Stimulated activated effector memory CD8-positive, alpha-beta T cell treated with anti-CD3 and anti-CD28 coated beads, Interleukin-12 subunit alpha, Interleukin-12 subunit beta, amount 100 ng/mL, for 72 hours (primary cell): ENCODE measurements at regions not wholly inside any gene's neighbourhood (a gene's known extent, or its start where the extent isn't known, plus 50 kb on each side); places are given as distances from the start of the nearest gene placed in this dataset.

Source experiments
- ATAC-seq: fragments of 150-1000 bp; cut with Tn5 transposase; 2 replicates; pipeline ENCODE4 v1.10.0; 2021
- DNase-seq, 2 donors: peaks; one replicate each; pipeline ENCODE4 v3.0.0; 2021 to 2022; ENCODE audit warnings: low spot score in 2 of 2
- H3K27ac Mint-ChIP-seq: one replicate; pipeline ENCODE4 v1.8.0; 2022; ENCODE audit warnings: mild to moderate bottlenecking, mixed read lengths
- H3K36me3 Mint-ChIP-seq: one replicate; pipeline ENCODE4 v1.8.0; 2022; ENCODE audit warnings: mild to moderate bottlenecking, mixed read lengths
- H3K4me1 Mint-ChIP-seq: one replicate; pipeline ENCODE4 v1.8.0; 2022; ENCODE audit warnings: mixed read lengths
- H3K4me3 Mint-ChIP-seq: one replicate; pipeline ENCODE4 v1.8.0; 2022; ENCODE audit warnings: mild to moderate bottlenecking, mixed read lengths
- H3K9me3 Mint-ChIP-seq: one replicate; pipeline ENCODE4 v1.8.0; 2022; ENCODE audit warnings: mixed read lengths

- no peaks in the 10 kb centered on the region for H3K36me3 Mint-ChIP-seq
- no peaks in the 10 kb centered on the region for H3K4me1 Mint-ChIP-seq
- no peak overlapping the region for H3K4me3 Mint-ChIP-seq
- ATAC-seq, result no peak
- no peak overlapping the region for H3K27ac Mint-ChIP-seq
- DNase-seq, result no peak
- no peaks in the 10 kb centered on the region for H3K9me3 Mint-ChIP-seq
Observed at GRCh38 chr11:116511684-116512083, 261.1 kb downstream of the BUD13 start.

DNA sequence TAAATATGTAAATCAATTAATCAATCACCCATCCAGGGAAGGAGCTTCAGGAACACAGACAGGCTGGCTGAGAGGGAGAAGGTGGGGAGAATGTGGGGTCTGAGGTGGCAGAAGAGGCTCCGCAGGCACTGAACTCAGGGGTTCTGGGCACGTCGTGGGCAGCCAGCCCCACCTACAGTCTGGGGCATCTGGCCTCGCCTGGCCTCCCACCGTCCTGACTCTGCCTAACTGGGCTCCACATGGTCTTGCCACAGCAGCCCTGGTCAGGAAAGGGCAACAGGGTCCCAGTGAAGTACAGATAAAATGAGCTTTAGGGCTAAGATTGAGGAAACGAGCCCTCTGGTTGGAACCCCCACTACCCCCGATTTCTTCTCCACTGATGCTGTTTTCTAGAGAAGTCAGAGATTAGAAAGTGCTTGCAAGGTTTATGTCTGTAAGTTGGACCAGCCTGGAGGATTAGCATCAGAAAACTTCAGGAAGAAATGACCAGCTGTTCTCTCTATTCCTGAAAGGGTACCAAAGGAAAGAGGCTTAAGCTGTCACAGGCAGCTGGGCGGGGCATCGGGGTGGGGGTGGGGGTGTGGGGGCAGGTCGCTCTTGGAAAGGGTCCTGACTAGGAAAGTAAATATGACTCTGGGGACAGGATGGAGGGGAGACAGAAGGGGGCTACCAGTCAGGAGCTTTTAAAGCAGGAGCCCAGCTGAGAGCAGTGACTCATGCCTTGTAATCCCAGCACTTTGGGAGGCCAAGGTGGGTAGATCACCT is 261.7 kb downstream of the BUD13 start:
- no peaks in the 10 kb centered on the region for H3K9me3 Mint-ChIP-seq
- no peak overlapping the region for H3K27ac Mint-ChIP-seq
- DNase-seq, result no peak
- H3K4me1 Mint-ChIP-seq, result no peaks in the 10 kb centered on the region
- H3K4me3 Mint-ChIP-seq, result no peak overlapping the region
- H3K36me3 Mint-ChIP-seq, result no peaks in the 10 kb centered on the region
- no peak for ATAC-seq

GRCh38 chr11:116510166-116510565 is 262.6 kb downstream of the BUD13 start:
- Mint-ChIP-seq H3K36me3 (no peaks in the 10 kb centered on the region), H3K27ac (no peak overlapping the region), H3K4me1 (no peaks in the 10 kb centered on the region), H3K4me3 (no peak overlapping the region), H3K9me3 (no peaks in the 10 kb centered on the region)
- DNase-seq, result no peak
- ATAC-seq, result no peak

DNA sequence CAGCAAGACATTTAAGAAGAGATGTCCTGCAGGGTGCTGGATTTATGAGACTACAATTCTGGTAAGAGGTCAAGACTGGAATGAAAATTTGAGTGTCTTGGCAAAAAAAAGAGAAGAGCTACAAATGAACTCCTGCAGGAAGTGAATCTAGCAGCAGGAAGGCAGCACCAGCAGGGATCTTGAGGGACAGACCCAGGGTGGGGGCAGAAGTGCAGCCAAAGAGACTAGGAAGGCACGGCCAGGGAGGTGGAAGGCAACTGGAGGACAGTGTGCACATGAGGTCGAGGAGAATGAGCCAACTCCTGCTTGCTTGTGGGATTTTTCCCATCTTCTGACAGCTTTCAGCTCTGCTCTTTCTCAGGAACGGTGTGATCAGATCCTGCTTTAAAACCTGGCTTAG is 263.2 kb downstream of the BUD13 start:
- Mint-ChIP-seq H3K36me3 (no peaks in the 10 kb centered on the region), H3K9me3 (no peaks in the 10 kb centered on the region), H3K4me1 (no peaks in the 10 kb centered on the region), H3K27ac (no peak overlapping the region), H3K4me3 (no peak overlapping the region)
- no peak for DNase-seq
- no peak for ATAC-seq

DNA sequence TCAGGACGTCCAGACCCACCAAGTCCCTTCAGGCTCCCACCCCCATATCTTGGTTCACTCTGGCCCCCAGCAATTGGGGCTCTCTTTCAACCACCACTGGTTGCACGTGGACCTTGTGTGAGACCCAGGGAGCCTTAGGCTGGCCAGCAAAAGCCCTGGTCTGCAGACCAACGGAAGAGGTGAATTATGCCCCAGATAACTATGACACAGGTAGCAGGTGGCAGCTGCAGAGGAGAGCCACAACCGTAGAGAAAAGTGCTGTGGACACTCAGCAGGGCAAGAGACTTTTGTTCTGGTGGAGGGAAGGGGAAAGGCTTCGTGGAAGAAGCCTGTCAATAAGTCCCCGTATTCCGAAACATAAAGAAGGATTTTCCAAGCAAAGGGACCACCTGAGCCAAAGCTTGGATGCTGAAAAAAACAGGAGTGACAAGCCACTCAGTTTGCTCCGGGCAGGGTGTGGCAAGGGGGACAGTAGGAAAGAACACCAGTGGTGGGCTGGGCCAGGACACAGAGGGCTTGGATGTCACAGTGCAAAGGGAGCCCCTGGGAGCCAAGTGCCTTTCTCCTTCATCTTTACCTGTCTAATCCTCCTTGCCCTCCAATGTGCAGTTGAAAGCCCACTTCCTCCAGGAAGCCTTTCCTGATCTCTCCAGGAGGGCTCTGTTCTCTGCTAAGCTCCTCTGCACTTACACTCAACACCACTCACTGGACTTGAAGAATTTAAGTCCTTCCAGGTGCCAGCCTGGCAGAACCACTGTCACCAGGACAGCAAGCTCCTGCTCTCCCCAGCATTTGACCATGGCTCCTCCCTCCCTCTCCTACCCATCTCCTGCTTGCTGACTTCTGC is 264.7 kb downstream of the BUD13 start:
- H3K4me1 Mint-ChIP-seq, result no peaks in the 10 kb centered on the region
- ATAC-seq (no peak), DNase-seq (no peak)
- no peaks in the 10 kb centered on the region for H3K9me3 Mint-ChIP-seq
- no peak overlapping the region for H3K4me3 Mint-ChIP-seq
- no peak overlapping the region for H3K27ac Mint-ChIP-seq
- no peaks in the 10 kb centered on the region for H3K36me3 Mint-ChIP-seq

DNA sequence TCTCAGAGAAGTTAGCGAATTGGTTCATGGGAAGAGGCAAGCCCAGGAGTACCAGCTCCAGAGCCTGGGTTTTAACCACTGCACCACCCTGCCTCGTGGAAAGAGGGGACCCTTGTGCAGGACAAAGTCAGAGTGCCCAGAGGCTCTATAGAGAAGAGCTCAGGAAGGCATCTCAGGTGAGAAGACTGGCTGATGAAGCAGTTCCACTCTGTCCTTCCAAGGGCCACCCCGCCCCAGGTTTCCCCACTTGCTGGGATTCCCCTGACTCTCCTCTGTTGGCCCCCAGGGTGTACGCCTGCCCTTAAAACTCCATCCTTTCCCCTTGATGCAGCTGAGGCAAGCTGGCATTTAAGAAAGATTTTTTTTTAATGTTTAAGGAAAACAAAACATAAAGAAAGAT is 265.8 kb downstream of the BUD13 start:
- ATAC-seq (no peak), DNase-seq (no peak)
- Mint-ChIP-seq H3K4me1 (no peaks in the 10 kb centered on the region), H3K27ac (no peak overlapping the region), H3K9me3 (no peaks in the 10 kb centered on the region), H3K4me3 (no peak overlapping the region), H3K36me3 (no peaks in the 10 kb centered on the region)

GRCh38 chr11:116506263-116506825 is 266.4 kb downstream of the BUD13 start:
- Mint-ChIP-seq H3K36me3 (no peaks in the 10 kb centered on the region), H3K4me3 (no peak overlapping the region), H3K27ac (no peak overlapping the region), H3K4me1 (no peaks in the 10 kb centered on the region), H3K9me3 (no peaks in the 10 kb centered on the region)
- DNase-seq, result no peak
- no peak for ATAC-seq

- Mint-ChIP-seq H3K9me3 (no peaks in the 10 kb centered on the region), H3K36me3 (no peaks in the 10 kb centered on the region), H3K27ac (no peak overlapping the region), H3K4me3 (no peak overlapping the region), H3K4me1 (no peaks in the 10 kb centered on the region)
- ATAC-seq, result no peak
- DNase-seq, result no peak
Observed at GRCh38 chr11:116505298-116506262, 267.2 kb downstream of the BUD13 start.

DNA sequence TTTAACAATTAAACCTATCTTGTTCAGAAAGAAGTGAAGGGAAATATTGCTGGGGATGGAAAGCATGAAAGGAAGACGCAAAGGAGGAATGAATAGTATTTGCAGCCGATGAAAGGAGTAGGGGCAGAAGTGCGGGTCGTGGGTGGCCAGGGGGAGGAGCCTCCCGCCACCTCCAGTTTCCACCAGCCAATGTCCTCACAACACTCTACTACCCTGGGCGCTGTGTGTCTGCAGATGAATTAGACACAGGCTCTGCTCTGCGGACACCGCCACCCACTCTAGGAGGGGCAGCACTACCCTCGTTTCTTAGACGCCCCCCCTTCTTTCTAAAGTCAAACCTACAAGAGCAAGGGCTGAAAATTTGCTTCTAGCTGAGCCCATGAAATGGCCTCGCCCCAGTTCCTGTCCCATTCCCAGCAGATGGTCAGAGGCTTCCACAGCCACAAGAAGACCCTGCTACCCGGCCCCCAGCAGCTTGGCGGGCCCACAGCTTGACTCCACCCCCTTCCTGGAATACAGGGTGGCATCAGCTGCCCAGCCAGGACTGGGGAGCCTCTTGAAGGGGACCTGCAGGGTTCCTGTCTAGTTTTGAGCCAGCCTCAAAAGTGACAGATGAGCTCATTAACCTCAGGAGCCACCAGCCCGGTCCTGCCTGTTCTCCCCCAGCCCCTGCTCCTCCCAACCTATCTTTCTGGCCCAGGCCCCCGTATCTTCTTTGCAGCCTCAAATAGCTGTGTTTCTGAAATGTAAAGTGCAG is 268.1 kb downstream of the BUD13 start:
- ATAC-seq (no peak), DNase-seq (no peak)
- H3K36me3 Mint-ChIP-seq, result no peaks in the 10 kb centered on the region
- H3K4me3 Mint-ChIP-seq, result no peak overlapping the region
- H3K9me3 Mint-ChIP-seq, result no peaks in the 10 kb centered on the region
- H3K4me1 Mint-ChIP-seq, result no peaks in the 10 kb centered on the region
- no peak overlapping the region for H3K27ac Mint-ChIP-seq

GRCh38 chr11:116503216-116504160 is 269.3 kb downstream of the BUD13 start:
- no peak overlapping the region for H3K4me3 Mint-ChIP-seq
- no peaks in the 10 kb centered on the region for H3K4me1 Mint-ChIP-seq
- ATAC-seq (no peak), DNase-seq (no peak)
- H3K36me3 Mint-ChIP-seq, result no peaks in the 10 kb centered on the region
- no peaks in the 10 kb centered on the region for H3K9me3 Mint-ChIP-seq
- H3K27ac Mint-ChIP-seq, result no peak overlapping the region

- no peak overlapping the region for H3K27ac Mint-ChIP-seq
- H3K4me3 Mint-ChIP-seq, result no peak overlapping the region
- DNase-seq (no peak), ATAC-seq (no peak)
- H3K36me3 Mint-ChIP-seq, result no peaks in the 10 kb centered on the region
- no peaks in the 10 kb centered on the region for H3K9me3 Mint-ChIP-seq
- H3K4me1 Mint-ChIP-seq, result no peaks in the 10 kb centered on the region
Observed at GRCh38 chr11:116502641-116503061, 270.1 kb downstream of the BUD13 start.

- Mint-ChIP-seq H3K4me3 (no peak overlapping the region), H3K9me3 (no peaks in the 10 kb centered on the region), H3K27ac (no peak overlapping the region), H3K36me3 (no peaks in the 10 kb centered on the region), H3K4me1 (no peaks in the 10 kb centered on the region)
- no peak for ATAC-seq
- no peak for DNase-seq
Observed at GRCh38 chr11:116501728-116502127, 271.1 kb downstream of the BUD13 start.

DNA sequence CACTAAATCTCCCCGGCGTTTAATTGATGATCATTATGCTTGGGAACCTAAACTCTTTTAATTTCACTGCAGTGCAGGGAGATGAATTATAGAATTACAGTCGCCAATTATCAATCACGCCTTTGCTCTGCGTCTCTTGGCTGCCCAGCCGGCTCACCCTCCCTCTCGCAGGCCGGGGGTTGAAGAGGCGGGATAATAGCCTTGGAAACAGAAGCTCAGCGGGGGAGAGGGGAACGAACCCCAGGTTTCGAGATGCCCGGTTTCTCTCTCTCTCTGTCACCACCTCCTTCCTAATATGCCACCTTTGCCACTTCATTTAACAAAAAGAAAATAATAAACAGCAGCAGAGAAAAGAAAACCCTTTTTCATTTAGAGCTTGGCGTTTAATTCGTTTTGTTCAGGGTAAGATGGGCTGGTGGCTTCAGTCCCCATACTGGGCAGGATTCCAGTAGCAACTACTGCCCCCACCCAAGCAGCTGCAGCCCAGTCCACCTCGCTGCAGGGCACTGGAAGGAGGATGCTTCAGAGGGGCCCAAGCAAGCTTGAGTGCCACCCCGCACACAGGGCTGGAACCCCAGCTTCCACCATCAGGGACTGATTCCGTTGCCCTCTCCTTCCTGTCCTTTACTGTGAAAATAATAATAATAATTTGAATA is 271.7 kb downstream of the BUD13 start:
- ATAC-seq (no peak), DNase-seq (no peak)
- H3K36me3 Mint-ChIP-seq, result no peaks in the 10 kb centered on the region
- H3K4me3 Mint-ChIP-seq, result no peak overlapping the region
- H3K27ac Mint-ChIP-seq, result no peak overlapping the region
- no peaks in the 10 kb centered on the region for H3K9me3 Mint-ChIP-seq
- no peaks in the 10 kb centered on the region for H3K4me1 Mint-ChIP-seq
